GM12892 (cell line): ENCODE measurements at regions not wholly inside any gene's neighbourhood (a gene's known extent, or its start where the extent isn't known, plus 50 kb on each side); places are given as distances from the start of the nearest gene placed in this dataset.

Source experiments
- POLR2A ChIP-seq: IDR thresholded peaks from 2 replicates; pipeline ENCODE4 v1.6.1; 2011; ENCODE audit warnings: low read depth, low read length, control low read depth
- TAF1 ChIP-seq: IDR thresholded peaks from 2 replicates; pipeline ENCODE4 v1.6.1; 2011; ENCODE audit warnings: low read depth, mild to moderate bottlenecking, control low read depth, low read length, borderline replicate concordance

- TF ChIP-seq TAF1 = no peak
- TF ChIP-seq POLR2A = no peak
Measured at GRCh38 chr21:41641510-41641815, 125.4 kb downstream of the RIPK4 start.
